GM21528 (cell line): ENCODE measurements at regions not wholly inside any gene's neighbourhood (a gene's known extent, or its start where the extent isn't known, plus 50 kb on each side); places are given as distances from the start of the nearest gene placed in this dataset.

Source experiments
- ATAC-seq: cut with Tn5 transposase; IDR thresholded peaks from one replicate; pipeline ENCODE4 v1.9.1; 2021; ENCODE audit warnings: mild to moderate bottlenecking, moderate library complexity; ENCODE audit not compliant: unreplicated experiment, low FRiP score

GRCh38 chr12:66837311-66837627, 158.4 kb upstream of the GRIP1 start:
- ATAC-seq: no peak

- no peak for ATAC-seq
Observed at GRCh38 chr12:66838366-66838765, 159.5 kb upstream of the GRIP1 start.

GRCh38 chr12:66848967-66849366, 170.1 kb upstream of the GRIP1 start:
- ATAC-seq: no peak

GRCh38 chr12:66851134-66851533, 172.3 kb upstream of the GRIP1 start:
- ATAC-seq: no peak

GRCh38 chr12:66852091-66852490, 173.2 kb upstream of the GRIP1 start:
- ATAC-seq: no peak

- no peak for ATAC-seq
Observed at GRCh38 chr12:66852765-66853164, 173.9 kb upstream of the GRIP1 start.

- no peak for ATAC-seq
Observed at GRCh38 chr12:66859751-66860440, 181.0 kb upstream of the GRIP1 start.

- peak; percentile 58 for ATAC-seq
Observed at GRCh38 chr12:66860752-66861750, 182.2 kb upstream of the GRIP1 start.

GRCh38 chr12:66862356-66862985, 183.6 kb upstream of the GRIP1 start:
- ATAC-seq: no peak

GRCh38 chr12:66863276-66863675, 184.4 kb upstream of the GRIP1 start:
- no peak for ATAC-seq

- no peak for ATAC-seq
Observed at GRCh38 chr12:66877925-66878324, 199.0 kb upstream of the GRIP1 start.

GRCh38 chr12:66879409-66879808, 200.5 kb upstream of the GRIP1 start:
- no peak for ATAC-seq

GRCh38 chr12:66881386-66881785, 202.5 kb upstream of the GRIP1 start:
- no peak for ATAC-seq

GRCh38 chr12:66884091-66884490, 205.2 kb upstream of the GRIP1 start:
- no peak for ATAC-seq

- no peak for ATAC-seq
Observed at GRCh38 chr12:66885115-66885875, 206.4 kb upstream of the GRIP1 start.

GRCh38 chr12:66896797-66897196, 217.9 kb upstream of the GRIP1 start:
- ATAC-seq: no peak

- no peak for ATAC-seq
Observed at GRCh38 chr12:66898700-66899469, 220.0 kb upstream of the GRIP1 start.

- ATAC-seq: no peak
Observed at GRCh38 chr12:66899588-66899987, 220.7 kb upstream of the GRIP1 start.

- ATAC-seq: no peak
Observed at GRCh38 chr12:66900616-66901015, 221.7 kb upstream of the GRIP1 start.
